ENCODE measurements at regions not wholly inside any gene's neighbourhood (a gene's known extent, or its start where the extent isn't known, plus 50 kb on each side); places are given as distances from the start of the nearest gene placed in this dataset.

GRCh38 chr3:22894865-22895264, 308.3 kb upstream of the UBE2E2 start:
- CTCF ChIA-PET (ENCODE audit: low intra/inter-chr PET ratio, low total read pairs), result no interaction called here
- 0% methylated on average over 1 of the region's 1 CpG for WGBS (ENCODE audit: low lambda C conversion rate)
- Histone ChIP-seq H3K27me3 (ENCODE audit: control insufficient read depth in 1 of 2, insufficient read depth in 2 of 2, low read length in 2 of 2) (no peaks in the 10 kb centered on the region), H3K36me3 (replicated peaks in 1 of 2; ENCODE audit: control insufficient read depth in 1 of 2, insufficient read depth in 2 of 2, low read length in 2 of 2) (no peaks in the 10 kb centered on the region), H3K79me2 (ENCODE audit: insufficient read depth, low read length) (no peaks in the 10 kb centered on the region), H3K27ac (ENCODE audit: extremely low read length, insufficient read depth, low read length) (no peak overlapping the region), H3K4me3 (replicated peaks in 1 of 3; ENCODE audit: insufficient read depth in 1 of 3, low read depth in 2 of 3, low read length in 3 of 3) (no peak overlapping the region), H3K4me1 (ENCODE audit: insufficient read depth, low read length) (no peaks in the 10 kb centered on the region), H3K9me3 (ENCODE audit: low read length) (no peaks in the 10 kb centered on the region), H3K9ac (ENCODE audit: insufficient read depth, low read depth, low read length) (no peak overlapping the region), H4K20me1 (ENCODE audit: insufficient read depth, low read length) (no peaks in the 10 kb centered on the region), H3K4me2 (ENCODE audit: low read depth, low read length) (no peak overlapping the region), H2AFZ (ENCODE audit: low read length) (no peak overlapping the region)
- POLR2A ChIA-PET, result no interaction called here
- ATAC-seq, result no peak
- no peak for TF ChIP-seq ADNP (CRISPR knock-in tag; IDR thresholded peaks at IDR 0.05)
- TF ChIP-seq, protein P1, sequence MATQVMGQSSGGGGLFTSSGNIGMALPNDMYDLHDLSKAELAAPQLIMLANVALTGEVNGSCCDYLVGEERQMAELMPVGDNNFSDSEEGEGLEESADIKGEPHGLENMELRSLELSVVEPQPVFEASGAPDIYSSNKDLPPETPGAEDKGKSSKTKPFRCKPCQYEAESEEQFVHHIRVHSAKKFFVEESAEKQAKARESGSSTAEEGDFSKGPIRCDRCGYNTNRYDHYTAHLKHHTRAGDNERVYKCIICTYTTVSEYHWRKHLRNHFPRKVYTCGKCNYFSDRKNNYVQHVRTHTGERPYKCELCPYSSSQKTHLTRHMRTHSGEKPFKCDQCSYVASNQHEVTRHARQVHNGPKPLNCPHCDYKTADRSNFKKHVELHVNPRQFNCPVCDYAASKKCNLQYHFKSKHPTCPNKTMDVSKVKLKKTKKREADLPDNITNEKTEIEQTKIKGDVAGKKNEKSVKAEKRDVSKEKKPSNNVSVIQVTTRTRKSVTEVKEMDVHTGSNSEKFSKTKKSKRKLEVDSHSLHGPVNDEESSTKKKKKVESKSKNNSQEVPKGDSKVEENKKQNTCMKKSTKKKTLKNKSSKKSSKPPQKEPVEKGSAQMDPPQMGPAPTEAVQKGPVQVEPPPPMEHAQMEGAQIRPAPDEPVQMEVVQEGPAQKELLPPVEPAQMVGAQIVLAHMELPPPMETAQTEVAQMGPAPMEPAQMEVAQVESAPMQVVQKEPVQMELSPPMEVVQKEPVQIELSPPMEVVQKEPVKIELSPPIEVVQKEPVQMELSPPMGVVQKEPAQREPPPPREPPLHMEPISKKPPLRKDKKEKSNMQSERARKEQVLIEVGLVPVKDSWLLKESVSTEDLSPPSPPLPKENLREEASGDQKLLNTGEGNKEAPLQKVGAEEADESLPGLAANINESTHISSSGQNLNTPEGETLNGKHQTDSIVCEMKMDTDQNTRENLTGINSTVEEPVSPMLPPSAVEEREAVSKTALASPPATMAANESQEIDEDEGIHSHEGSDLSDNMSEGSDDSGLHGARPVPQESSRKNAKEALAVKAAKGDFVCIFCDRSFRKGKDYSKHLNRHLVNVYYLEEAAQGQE (IDR thresholded peaks at IDR 0.05; ENCODE audit: borderline replicate concordance in 1 of 2, low read depth in 1 of 2, low read length in 2 of 2), result no peak
- DNase-seq (ENCODE audit: low spot score), result no peak
- no peak for FAIRE-seq
- no TSS peak for BruUV-seq (replicated peaks)
- intact Hi-C loops (cut with micrococcal nuclease; ENCODE audit: unreplicated experiment), result no loop called here
- in situ Hi-C loops (cut with HindIII; ENCODE audit: extremely low pct_ligation_motif_present, low pct_unique_long_range_greater_than_20kb), result no loop called here

- DNase-seq (ENCODE audit: low spot score) (no peak), FAIRE-seq (no peak), ATAC-seq (no peak)
- Histone ChIP-seq H3K27me3 (ENCODE audit: control insufficient read depth in 1 of 2, insufficient read depth in 2 of 2, low read length in 2 of 2) (no peaks in the 10 kb centered on the region), H3K27ac (ENCODE audit: extremely low read length, insufficient read depth, low read length) (no peak overlapping the region), H3K4me2 (ENCODE audit: low read depth, low read length) (no peak overlapping the region), H3K36me3 (replicated peaks in 1 of 2; ENCODE audit: control insufficient read depth in 1 of 2, insufficient read depth in 2 of 2, low read length in 2 of 2) (no peaks in the 10 kb centered on the region), H3K9ac (ENCODE audit: insufficient read depth, low read depth, low read length) (no peak overlapping the region), H3K9me3 (ENCODE audit: low read length) (0 out of 2 replicates have a peak, but pooled peaks cover under 1% of the 10 kb centered on the region), H3K4me3 (replicated peaks in 1 of 3; ENCODE audit: insufficient read depth in 1 of 3, low read depth in 2 of 3, low read length in 3 of 3) (no peak overlapping the region), H4K20me1 (ENCODE audit: insufficient read depth, low read length) (no peaks in the 10 kb centered on the region), H3K4me1 (ENCODE audit: insufficient read depth, low read length) (no peaks in the 10 kb centered on the region), H2AFZ (ENCODE audit: low read length) (no peak overlapping the region), H3K79me2 (ENCODE audit: insufficient read depth, low read length) (no peaks in the 10 kb centered on the region)
- BruUV-seq (replicated peaks), result no TSS peak
- in situ Hi-C loops (cut with HindIII; ENCODE audit: extremely low pct_ligation_motif_present, low pct_unique_long_range_greater_than_20kb), result no loop called here
- WGBS (ENCODE audit: low lambda C conversion rate), result 9% methylated on average over 3 of the region's 3 CpGs
- POLR2A ChIA-PET, result no interaction called here
- intact Hi-C loops (cut with micrococcal nuclease; ENCODE audit: unreplicated experiment), result no loop called here
- CTCF ChIA-PET (ENCODE audit: low intra/inter-chr PET ratio, low total read pairs), result no interaction called here
- TF ChIP-seq ZNF792 (CRISPR knock-in tag; IDR thresholded peaks at IDR 0.05), result no peak
- no peak for TF ChIP-seq PHF21A (CRISPR knock-in tag; IDR thresholded peaks at IDR 0.05)
- TF ChIP-seq ZNF205 (CRISPR knock-in tag; IDR thresholded peaks at IDR 0.05), result no peak
- no peak for TF ChIP-seq ZNF75D (CRISPR knock-in tag; IDR thresholded peaks at IDR 0.05; ENCODE audit: borderline replicate concordance)
- TF ChIP-seq SATB2 (CRISPR knock-in tag; IDR thresholded peaks at IDR 0.05), result no peak
- TF ChIP-seq ZNF20 (CRISPR knock-in tag; IDR thresholded peaks at IDR 0.05), result no peak
- TF ChIP-seq ARID4A (CRISPR knock-in tag; IDR thresholded peaks at IDR 0.05; ENCODE audit: borderline replicate concordance), result no peak
- no peak for TF ChIP-seq ZMAT3 (CRISPR knock-in tag; conservative IDR thresholded peaks at IDR 0.05)
- TF ChIP-seq SRY (CRISPR knock-in tag; IDR thresholded peaks at IDR 0.05), result no peak
- no peak for TF ChIP-seq AKAP8 (CRISPR knock-in tag; IDR thresholded peaks at IDR 0.05)
Measured at GRCh38 chr3:22895671-22896070, 307.5 kb upstream of the UBE2E2 start.

Data from HepG2 (cell line).